HepG2 (cell line): ENCODE measurements at regions not wholly inside any gene's neighbourhood (a gene's known extent, or its start where the extent isn't known, plus 50 kb on each side); places are given as distances from the start of the nearest gene placed in this dataset.
A peak's percentile ranks its signal among the peaks of the same experiment; 100 is the strongest.

Experiments
- ATF7 ChIP-seq, 2 experiments: fragments of 450-650 bp in 1 of 2; sonication (generic) in 1 of 2; formaldehyde crosslinking in 1 of 2; IDR thresholded peaks; 2 replicates each; pipeline versions ENCODE4 v1.4.0 to v1.6.1; 2016 to 2020; ENCODE audit warnings: antibody characterized with exemption in 1 of 2, mild to moderate bottlenecking in 1 of 2, missing genetic modification reagents in 1 of 2
- BHLHE40 ChIP-seq: IDR thresholded peaks from 2 replicates; pipeline ENCODE4 v1.6.1; 2011; ENCODE audit warnings: low read length, improper control_type of control experiment
- CENPBD1 ChIP-seq: sonication (generic); formaldehyde crosslinking; IDR thresholded peaks from 2 replicates; pipeline ENCODE4 v1.8.0; 2022; ENCODE audit warnings: missing genetic modification reagents, low read depth, mild to moderate bottlenecking, borderline replicate concordance
- DDIT3 ChIP-seq: sonication (generic); formaldehyde crosslinking; IDR thresholded peaks from 2 replicates; pipeline ENCODE4 v1.4.0; 2020; ENCODE audit warnings: mild to moderate bottlenecking, missing genetic modification reagents
- HNF4G ChIP-seq, 2 experiments: sonication (generic) in 1 of 2; formaldehyde crosslinking in 1 of 2; IDR thresholded peaks; 2 replicates each; pipeline versions ENCODE4 v1.4.0 to v1.6.1; 2011 to 2020; ENCODE audit warnings: borderline replicate concordance in 2 of 2, low read depth in 2 of 2, mild to moderate bottlenecking in 2 of 2, low read length in 1 of 2, missing genetic modification reagents in 1 of 2, moderate library complexity in 1 of 2
- NR2F2 ChIP-seq: IDR thresholded peaks from 2 replicates; pipeline ENCODE4 v1.6.1; 2012; ENCODE audit warnings: low read depth, inconsistent platforms, borderline replicate concordance
- PRMT3 ChIP-seq: sonication (generic); formaldehyde crosslinking; IDR thresholded peaks from 2 replicates; pipeline ENCODE4 v1.8.1; 2022; ENCODE audit warnings: low read depth, mild to moderate bottlenecking, moderate library complexity, missing genetic modification reagents, borderline replicate concordance
- RELA ChIP-seq: sonication (generic); formaldehyde crosslinking; IDR thresholded peaks from 2 replicates; pipeline ENCODE4 v1.4.0; 2020; ENCODE audit warnings: missing genetic modification reagents
- SIX1 ChIP-seq: sonication (generic); formaldehyde crosslinking; IDR thresholded peaks from 2 replicates; pipeline ENCODE4 v1.4.0; 2020; ENCODE audit warnings: missing genetic modification reagents, borderline replicate concordance
- SMAD1 ChIP-seq: sonication (generic); formaldehyde crosslinking; IDR thresholded peaks from 2 replicates; pipeline ENCODE4 v1.4.0; 2020; ENCODE audit warnings: missing genetic modification reagents, low read depth, mild to moderate bottlenecking, borderline replicate concordance
- SOX13 ChIP-seq, 3 experiments: fragments of 450-650 bp in 1 of 3; sonication (generic) in 1 of 3; formaldehyde crosslinking in 1 of 3; IDR thresholded peaks in 2 of 3; conservative IDR thresholded peaks in 1 of 3; 2 replicates each; pipeline versions ENCODE4 v1.5.0 to v1.6.1; 2016 to 2020; ENCODE audit warnings: antibody characterized with exemption in 1 of 3, mild to moderate bottlenecking in 1 of 3, missing compliant biosample characterization in 1 of 3, missing genetic modification reagents in 1 of 3, moderate library complexity in 1 of 3
- SRSF4 ChIP-seq: fragments of 200-400 bp; formaldehyde crosslinking; IDR thresholded peaks from one replicate; pipeline ENCODE4 v1.6.1; 2018; ENCODE audit warnings: mild to moderate bottlenecking, low read depth, low read length, moderate library complexity; ENCODE audit not compliant: poor library complexity, severe bottlenecking
- SRY ChIP-seq: sonication (generic); formaldehyde crosslinking; IDR thresholded peaks from 2 replicates; pipeline ENCODE4 v1.8.0; 2022; ENCODE audit warnings: mild to moderate bottlenecking, missing genetic modification reagents
- SSRP1 ChIP-seq: IDR thresholded peaks from 2 replicates; pipeline ENCODE4 v1.6.1; 2016; ENCODE audit warnings: control low read depth
- STAT5B ChIP-seq: sonication (generic); formaldehyde crosslinking; IDR thresholded peaks from 2 replicates; pipeline ENCODE4 v1.4.0; 2020; ENCODE audit warnings: missing genetic modification reagents
- TOE1 ChIP-seq: sonication (generic); formaldehyde crosslinking; IDR thresholded peaks from 2 replicates; pipeline ENCODE4 v1.4.0; 2020; ENCODE audit warnings: mild to moderate bottlenecking, missing genetic modification reagents
- ZBTB10 ChIP-seq: sonication (generic); formaldehyde crosslinking; IDR thresholded peaks from 2 replicates; pipeline ENCODE4 v1.4.0; 2020; ENCODE audit warnings: missing genetic modification reagents, borderline replicate concordance
- ZBTB42 ChIP-seq: sonication (generic); formaldehyde crosslinking; IDR thresholded peaks from 2 replicates; pipeline ENCODE4 v1.5.0; 2020; ENCODE audit warnings: mild to moderate bottlenecking, missing genetic modification reagents
- ZNF121 ChIP-seq: sonication (generic); formaldehyde crosslinking; IDR thresholded peaks from 2 replicates; pipeline ENCODE4 v1.5.0; 2020; ENCODE audit warnings: mild to moderate bottlenecking, missing genetic modification reagents
- ZNF3 ChIP-seq: IDR thresholded peaks from 2 replicates; pipeline ENCODE4 v1.7.0; 2017; ENCODE audit warnings: inconsistent platforms
- ZNF615 ChIP-seq: sonication (generic); formaldehyde crosslinking; IDR thresholded peaks from 2 replicates; pipeline ENCODE4 v1.5.0; 2020; ENCODE audit warnings: mild to moderate bottlenecking, missing genetic modification reagents, borderline replicate concordance
- ZNF776 ChIP-seq: sonication (generic); formaldehyde crosslinking; IDR thresholded peaks from 2 replicates; pipeline ENCODE4 v1.4.0; 2020; ENCODE audit warnings: mild to moderate bottlenecking, missing genetic modification reagents
- ZNF850 ChIP-seq: sonication (generic); formaldehyde crosslinking; conservative IDR thresholded peaks from 2 replicates; pipeline ENCODE4 v1.9.0; 2021; ENCODE audit warnings: mild to moderate bottlenecking, missing genetic modification reagents
- TF ChIP-seq, protein P1 (sequence below): sonication (generic); formaldehyde crosslinking; IDR thresholded peaks from 2 replicates; pipeline ENCODE4 v1.5.0; 2020; ENCODE audit warnings: missing genetic modification reagents

DNA sequence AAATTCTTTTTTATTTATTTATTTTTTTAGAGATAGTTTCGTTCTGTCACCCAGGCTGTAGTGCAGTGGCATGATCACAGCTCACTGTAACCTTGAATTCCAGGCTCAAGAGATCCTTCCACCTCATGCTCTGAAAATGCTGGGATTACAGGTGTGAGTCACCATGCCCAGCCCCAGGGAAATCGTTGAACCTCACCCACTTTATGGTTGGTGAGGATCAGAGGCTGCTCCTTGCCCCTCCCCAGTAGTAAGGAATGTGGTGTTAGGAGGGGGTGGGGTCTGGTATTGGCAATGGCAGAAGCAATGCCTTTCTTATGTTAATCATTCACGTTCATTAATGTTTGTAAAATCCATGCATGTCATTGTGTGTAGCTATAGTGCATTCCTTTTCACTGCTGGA is 161.9 kb downstream of the SUCLG1 start (continued):
- TF ChIP-seq CENPBD1 (CRISPR knock-in tag): no peak
- TF ChIP-seq SIX1 (CRISPR knock-in tag): no peak
- TF ChIP-seq STAT5B (CRISPR knock-in tag): no peak
- TF ChIP-seq BHLHE40: no peak
- no peak for TF ChIP-seq PRMT3 (CRISPR knock-in tag)
- no peak for TF ChIP-seq HNF4G (IDR thresholded peaks at IDR 0.05; ENCODE audit: borderline replicate concordance, low read depth, low read length)
- TF ChIP-seq HNF4G (CRISPR knock-in tag; IDR thresholded peaks at IDR 0.05; ENCODE audit: borderline replicate concordance, low read depth): no peak
- no peak for TF ChIP-seq SOX13 (IDR thresholded peaks at IDR 0.05)
- peak in 1 of 2 experiments; percentile 45; a peak in 2 of 4 replicates for TF ChIP-seq SOX13 (CRISPR knock-in tag; conservative IDR thresholded peaks at IDR 0.05 in 1 of 2, IDR thresholded peaks at IDR 0.05 in 1 of 2)
- no peak for TF ChIP-seq ZNF121
- TF ChIP-seq ZBTB42 (CRISPR knock-in tag): no peak
- TF ChIP-seq, protein P1, sequence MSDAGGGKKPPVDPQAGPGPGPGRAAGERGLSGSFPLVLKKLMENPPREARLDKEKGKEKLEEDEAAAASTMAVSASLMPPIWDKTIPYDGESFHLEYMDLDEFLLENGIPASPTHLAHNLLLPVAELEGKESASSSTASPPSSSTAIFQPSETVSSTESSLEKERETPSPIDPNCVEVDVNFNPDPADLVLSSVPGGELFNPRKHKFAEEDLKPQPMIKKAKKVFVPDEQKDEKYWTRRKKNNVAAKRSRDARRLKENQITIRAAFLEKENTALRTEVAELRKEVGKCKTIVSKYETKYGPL: no peak
- TF ChIP-seq SSRP1 (CRISPR knock-in tag): no peak
- TF ChIP-seq ATF7 (IDR thresholded peaks at IDR 0.05): peak; percentile 28; the same call in 1 of the 2 replicates
- TF ChIP-seq ATF7 (CRISPR knock-in tag; IDR thresholded peaks at IDR 0.05): no peak
- no peak for TF ChIP-seq DDIT3 (CRISPR knock-in tag)
- TF ChIP-seq SMAD1: no peak
- no peak for TF ChIP-seq NR2F2
- no peak for TF ChIP-seq ZNF776
- TF ChIP-seq RELA (CRISPR knock-in tag): no peak
- no peak for TF ChIP-seq ZNF615 (CRISPR knock-in tag)
- TF ChIP-seq SRY (CRISPR knock-in tag): no peak
- no peak for TF ChIP-seq ZBTB10 (CRISPR knock-in tag)
- TF ChIP-seq ZNF3 (CRISPR knock-in tag): no peak
- TF ChIP-seq TOE1: no peak
- TF ChIP-seq SRSF4: no peak
- no peak for TF ChIP-seq ZNF850 (CRISPR knock-in tag)
